Panc1 (cell line): ENCODE measurements at regions not wholly inside any gene's neighbourhood (a gene's known extent, or its start where the extent isn't known, plus 50 kb on each side); places are given as distances from the start of the nearest gene placed in this dataset.

Source experiments
- ATAC-seq: fragments of 200-7000 bp; cut with Tn5 transposase; 2 replicates; pipeline ENCODE4 v1.9.1; 2020; ENCODE audit warnings: mild to moderate bottlenecking, moderate library complexity
- BruUV-seq: library from RNA; stranded (reverse); fragments of 400-500 nt; replicated peaks from 2 replicates; lab custom pipeline; 2021; lab: Mats Ljungman, UMichigan
- CTCF ChIA-PET: fragments of 300-600 bp; sonication (Branson Sonifier 250); formaldehyde crosslinking; loops from one replicate; lab custom pipeline; 2022; ENCODE audit warnings: antibody characterized with exemption; lab: Charles Lee
- POLR2A ChIA-PET: fragments of 300-600 bp; sonication (Branson Sonifier 250); formaldehyde crosslinking; loops from one replicate; lab custom pipeline; 2022; ENCODE audit warnings: antibody characterized with exemption; lab: Charles Lee
- DNase-seq: peaks from one replicate; pipeline ENCODE4 v3.0.0-alpha.2; 2010; ENCODE audit warnings: low read depth, low spot score
- H3K27ac ChIP-seq: 2 replicates; pipeline ENCODE4 v1.5.1; 2011; ENCODE audit warnings: mild to moderate bottlenecking, low read length, inconsistent platforms
- H3K27me3 ChIP-seq: fragments of 200-500 bp; sonication (Bioruptor generic); 2 replicates; pipeline ENCODE4 v1.6.0; 2014; ENCODE audit warnings: low read length, inconsistent platforms; ENCODE audit not compliant: control insufficient read depth, insufficient read depth
- H3K36me3 ChIP-seq: fragments of 200-500 bp; sonication (Bioruptor generic); 2 replicates; pipeline ENCODE4 v1.5.1; 2014; ENCODE audit warnings: inconsistent platforms, mild to moderate bottlenecking, low read length, moderate library complexity; ENCODE audit not compliant: control insufficient read depth, insufficient read depth
- H3K4me1 ChIP-seq: 2 replicates; pipeline ENCODE4 v1.5.1; 2011; ENCODE audit warnings: inconsistent platforms, mild to moderate bottlenecking, low read length, moderate library complexity; ENCODE audit not compliant: control insufficient read depth, insufficient read depth
- H3K4me3 ChIP-seq, 2 experiments: 2 replicates each; pipeline ENCODE4 v1.5.1; 2011 to 2012; ENCODE audit warnings: low read depth in 2 of 2, low read length in 2 of 2, mild to moderate bottlenecking in 2 of 2, inconsistent platforms in 1 of 2, moderate library complexity in 1 of 2
- H3K9me3 ChIP-seq: fragments of 200-500 bp; sonication (Bioruptor generic); 2 replicates; pipeline ENCODE4 v1.5.1; 2014; ENCODE audit warnings: low read depth, mild to moderate bottlenecking, inconsistent platforms, low read length, moderate library complexity; ENCODE audit not compliant: control insufficient read depth, insufficient read depth
- CTCF ChIP-seq: fragments of 450-650 bp; IDR thresholded peaks from 2 replicates; pipeline ENCODE4 v1.5.1; 2017; ENCODE audit warnings: mild to moderate bottlenecking
- POLR2AphosphoS5 ChIP-seq: IDR thresholded peaks from 2 replicates; pipeline ENCODE4 v1.6.1; 2012; ENCODE audit warnings: mild to moderate bottlenecking, low read depth, low read length, moderate library complexity
- SIN3A ChIP-seq: IDR thresholded peaks from 2 replicates; pipeline ENCODE4 v1.6.1; 2012; ENCODE audit warnings: low read depth, mild to moderate bottlenecking, low read length, moderate library complexity, borderline replicate concordance; ENCODE audit not compliant: insufficient read depth
- TCF7L2 ChIP-seq: IDR thresholded peaks from 2 replicates; pipeline ENCODE4 v1.6.1; 2011; ENCODE audit warnings: mild to moderate bottlenecking, low read depth, low read length, inconsistent platforms
- in situ Hi-C: cut with HindIII; loops from 2 replicates; pipeline ENCODE4 v1.10.0; 2016; ENCODE audit warnings: low sequenced_read_pairs, low pct_unique_long_range_greater_than_20kb
- intact Hi-C: fragments of 100-400 bp; cut with micrococcal nuclease; formaldehyde crosslinking; loops from one replicate; pipeline ENCODE4 v1.10.0; 2022; ENCODE audit not compliant: unreplicated experiment
- TF ChIP-seq, protein P1 (sequence below), 2 experiments: IDR thresholded peaks; 2 replicates each; pipeline ENCODE4 v1.6.1; 2011 to 2012; ENCODE audit warnings: low read depth in 2 of 2, control low read depth in 1 of 2, low read length in 1 of 2, mild to moderate bottlenecking in 1 of 2, moderate library complexity in 1 of 2; ENCODE audit not compliant: insufficient read depth in 1 of 2

- Histone ChIP-seq H3K27me3 (no peaks in the 10 kb centered on the region), H3K27ac (no peak overlapping the region), H3K9me3 (no peaks in the 10 kb centered on the region), H3K4me1 (peaks cover 8% of the 10 kb centered on the region; the same call in 1 of the 2 replicates), H3K4me3 (no peak overlapping the region), H3K36me3 (no peaks in the 10 kb centered on the region)
- BruUV-seq: no TSS peak
- no peak for ATAC-seq
- intact Hi-C loops (no loop called here), in situ Hi-C loops (no loop called here)
- TF ChIP-seq CTCF (no peak), POLR2AphosphoS5 (no peak), TCF7L2 (no peak), SIN3A (no peak)
- TF ChIP-seq, protein P1, sequence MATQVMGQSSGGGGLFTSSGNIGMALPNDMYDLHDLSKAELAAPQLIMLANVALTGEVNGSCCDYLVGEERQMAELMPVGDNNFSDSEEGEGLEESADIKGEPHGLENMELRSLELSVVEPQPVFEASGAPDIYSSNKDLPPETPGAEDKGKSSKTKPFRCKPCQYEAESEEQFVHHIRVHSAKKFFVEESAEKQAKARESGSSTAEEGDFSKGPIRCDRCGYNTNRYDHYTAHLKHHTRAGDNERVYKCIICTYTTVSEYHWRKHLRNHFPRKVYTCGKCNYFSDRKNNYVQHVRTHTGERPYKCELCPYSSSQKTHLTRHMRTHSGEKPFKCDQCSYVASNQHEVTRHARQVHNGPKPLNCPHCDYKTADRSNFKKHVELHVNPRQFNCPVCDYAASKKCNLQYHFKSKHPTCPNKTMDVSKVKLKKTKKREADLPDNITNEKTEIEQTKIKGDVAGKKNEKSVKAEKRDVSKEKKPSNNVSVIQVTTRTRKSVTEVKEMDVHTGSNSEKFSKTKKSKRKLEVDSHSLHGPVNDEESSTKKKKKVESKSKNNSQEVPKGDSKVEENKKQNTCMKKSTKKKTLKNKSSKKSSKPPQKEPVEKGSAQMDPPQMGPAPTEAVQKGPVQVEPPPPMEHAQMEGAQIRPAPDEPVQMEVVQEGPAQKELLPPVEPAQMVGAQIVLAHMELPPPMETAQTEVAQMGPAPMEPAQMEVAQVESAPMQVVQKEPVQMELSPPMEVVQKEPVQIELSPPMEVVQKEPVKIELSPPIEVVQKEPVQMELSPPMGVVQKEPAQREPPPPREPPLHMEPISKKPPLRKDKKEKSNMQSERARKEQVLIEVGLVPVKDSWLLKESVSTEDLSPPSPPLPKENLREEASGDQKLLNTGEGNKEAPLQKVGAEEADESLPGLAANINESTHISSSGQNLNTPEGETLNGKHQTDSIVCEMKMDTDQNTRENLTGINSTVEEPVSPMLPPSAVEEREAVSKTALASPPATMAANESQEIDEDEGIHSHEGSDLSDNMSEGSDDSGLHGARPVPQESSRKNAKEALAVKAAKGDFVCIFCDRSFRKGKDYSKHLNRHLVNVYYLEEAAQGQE (IDR thresholded peaks at IDR 0.05; ENCODE audit: insufficient read depth in 1 of 2, low read depth in 2 of 2, low read length in 1 of 2): no peak
- ChIA-PET CTCF (no interaction called here), POLR2A (no interaction called here)
- no peak for DNase-seq
These were observed 181.9 kb downstream of the SOX9 start for GRCh38 chr17:72302735-72303134.

- ChIA-PET CTCF (no interaction called here), POLR2A (no interaction called here)
- DNase-seq (no peak), ATAC-seq (no peak)
- in situ Hi-C loops (no loop called here), intact Hi-C loops (no loop called here)
- H3K27me3 ChIP-seq: no peaks in the 10 kb centered on the region
- no TSS peak for BruUV-seq
- TF ChIP-seq, protein P1 (IDR thresholded peaks at IDR 0.05; ENCODE audit: insufficient read depth in 1 of 2, low read depth in 2 of 2, low read length in 1 of 2): no peak
- no peak for TF ChIP-seq CTCF
- TF ChIP-seq TCF7L2: no peak
- TF ChIP-seq POLR2AphosphoS5: no peak
- no peak for TF ChIP-seq SIN3A
- H3K27ac ChIP-seq: no peak overlapping the region
- H3K9me3 ChIP-seq: no peaks in the 10 kb centered on the region
- H3K36me3 ChIP-seq: no peaks in the 10 kb centered on the region
- no peak overlapping the region for H3K4me3 ChIP-seq
- peaks cover 5% of the 10 kb centered on the region; the same call in 1 of the 2 replicates for H3K4me1 ChIP-seq
These were observed 183.2 kb downstream of the SOX9 start for GRCh38 chr17:72303787-72304733.
